Activated effector memory CD4-positive, alpha-beta T cell treated with anti-CD3 and anti-CD28 coated beads, Interleukin-2, amount 50 U/mL, for 16 hours (primary cell): ENCODE measurements at regions not wholly inside any gene's neighbourhood (a gene's known extent, or its start where the extent isn't known, plus 50 kb on each side); places are given as distances from the start of the nearest gene placed in this dataset.

Experiments
- DNase-seq: peaks from one replicate; pipeline ENCODE4 v3.0.0-alpha.2; 2020

DNA sequence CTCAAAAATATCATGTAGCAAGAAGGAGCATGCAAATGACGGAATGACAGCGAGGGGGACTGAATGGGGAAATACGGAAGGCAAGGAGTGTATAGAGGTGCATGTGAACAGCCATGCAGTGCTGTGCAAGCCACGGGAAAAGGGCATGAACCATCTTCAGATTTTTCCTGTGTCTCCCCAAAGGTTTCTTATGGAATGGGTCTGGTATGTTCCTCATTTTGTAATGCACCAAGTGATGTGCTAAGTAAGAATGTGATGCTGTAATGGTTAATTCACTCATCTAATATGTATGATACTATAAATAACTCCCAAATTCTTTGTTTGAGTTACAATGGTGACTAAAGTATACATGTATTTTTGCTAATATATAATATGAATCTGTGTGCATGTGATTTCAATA is 99.0 kb upstream of the DAB2 start:
- no peak for DNase-seq

GRCh38 chr5:39521940-39522590 is 97.3 kb upstream of the DAB2 start:
- DNase-seq = no peak

DNA sequence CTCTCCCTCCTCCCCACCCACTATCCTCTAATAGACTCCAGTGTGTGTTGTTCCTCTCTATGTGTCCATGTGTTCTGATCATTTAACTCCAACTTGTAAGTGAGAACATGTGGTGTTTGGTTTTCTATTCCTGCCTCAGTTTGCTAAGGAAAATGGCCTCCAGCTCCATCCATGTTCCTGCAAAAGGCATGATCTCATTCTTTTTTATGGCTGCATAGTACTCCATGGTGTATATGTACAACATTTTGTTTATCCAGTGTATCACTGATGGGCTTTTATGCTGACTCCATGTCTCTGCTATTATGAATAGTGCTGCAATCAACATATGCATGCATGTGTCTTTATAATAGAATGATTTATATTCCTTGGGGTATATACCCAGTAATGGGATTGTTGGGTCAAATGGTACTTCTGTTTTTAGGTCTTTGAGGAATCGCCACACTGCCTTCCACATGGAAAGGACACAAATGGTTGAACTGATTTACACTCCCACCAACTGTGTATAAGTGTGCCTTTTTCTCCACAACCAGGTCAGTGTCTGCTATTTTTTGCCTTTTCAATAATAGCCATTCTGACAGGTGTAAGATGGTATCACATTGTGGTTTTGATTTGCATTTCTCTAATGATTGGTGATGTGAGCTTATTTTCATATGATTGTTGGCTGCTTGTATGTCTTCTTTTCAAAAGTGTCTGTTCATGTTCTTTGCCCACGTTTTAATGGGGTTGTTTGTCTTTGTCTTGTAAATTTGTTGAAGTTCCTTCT is 96.5 kb upstream of the DAB2 start:
- DNase-seq = no peak

DNA sequence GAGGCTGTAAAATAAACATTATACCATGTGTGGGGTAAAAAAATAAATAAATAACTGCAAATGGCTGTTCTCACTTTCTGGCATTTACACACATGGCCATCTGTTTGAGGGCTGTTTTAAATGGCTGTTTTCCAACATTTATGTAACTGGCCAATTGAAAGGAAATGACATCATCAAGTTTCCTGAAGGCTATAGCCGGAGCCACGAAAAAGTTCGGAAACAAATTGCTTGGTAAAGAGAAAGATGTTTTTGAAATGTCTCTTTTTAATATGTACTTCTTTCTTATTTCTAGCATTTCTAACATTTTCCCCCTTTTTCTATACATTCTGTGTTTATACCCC is 95.4 kb upstream of the DAB2 start:
- DNase-seq = no peak

- no peak for DNase-seq
These were observed 94.9 kb upstream of the DAB2 start for GRCh38 chr5:39519566-39520231.

DNA sequence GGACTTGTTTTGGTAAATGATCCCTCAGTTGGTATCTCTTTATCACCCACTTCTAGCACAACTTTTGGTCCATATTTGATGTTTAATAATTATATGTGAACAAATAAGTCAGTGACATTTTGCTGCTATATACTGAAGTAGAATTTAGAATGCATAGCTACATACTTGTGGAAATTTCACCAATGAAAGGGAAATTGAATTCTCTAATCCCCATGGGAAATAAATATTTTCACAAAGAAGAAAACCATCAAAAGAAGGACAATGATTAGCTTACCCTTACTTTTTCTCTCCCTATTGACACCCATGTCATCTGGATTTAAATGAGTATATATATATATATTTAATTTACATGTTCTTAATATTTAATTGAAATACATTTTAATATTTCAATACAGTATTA is 94.3 kb upstream of the DAB2 start:
- no peak for DNase-seq

GRCh38 chr5:39518516-39518915 is 93.7 kb upstream of the DAB2 start:
- DNase-seq = no peak

- no peak for DNase-seq
These were observed 93.0 kb upstream of the DAB2 start for GRCh38 chr5:39517800-39518199.

- DNase-seq = no peak
These were observed 91.1 kb upstream of the DAB2 start for GRCh38 chr5:39515881-39516280.

- no peak for DNase-seq
These were observed 88.5 kb upstream of the DAB2 start for GRCh38 chr5:39513236-39513635.

GRCh38 chr5:39506211-39506610 is 81.4 kb upstream of the DAB2 start:
- DNase-seq = no peak

DNA sequence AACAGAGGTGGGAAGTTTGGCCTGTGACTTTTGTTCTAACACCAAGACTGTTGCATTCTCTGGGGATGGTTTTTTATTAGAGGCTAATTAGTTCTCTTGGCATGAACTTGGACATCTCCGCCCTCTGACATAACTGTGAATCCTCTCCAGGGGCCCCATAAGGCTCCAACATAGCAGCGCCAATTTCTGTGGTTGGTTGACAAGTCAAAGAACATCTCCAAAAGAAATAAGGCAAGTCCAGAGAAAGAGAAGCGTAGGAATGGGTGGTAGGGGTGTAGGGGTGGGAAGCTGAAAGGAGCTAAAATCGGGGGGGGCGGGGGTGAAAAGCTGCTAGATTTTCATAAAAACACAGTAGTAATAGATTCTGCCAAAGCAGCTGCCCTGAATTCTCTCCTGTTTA is 81.0 kb upstream of the DAB2 start:
- no peak for DNase-seq

DNA sequence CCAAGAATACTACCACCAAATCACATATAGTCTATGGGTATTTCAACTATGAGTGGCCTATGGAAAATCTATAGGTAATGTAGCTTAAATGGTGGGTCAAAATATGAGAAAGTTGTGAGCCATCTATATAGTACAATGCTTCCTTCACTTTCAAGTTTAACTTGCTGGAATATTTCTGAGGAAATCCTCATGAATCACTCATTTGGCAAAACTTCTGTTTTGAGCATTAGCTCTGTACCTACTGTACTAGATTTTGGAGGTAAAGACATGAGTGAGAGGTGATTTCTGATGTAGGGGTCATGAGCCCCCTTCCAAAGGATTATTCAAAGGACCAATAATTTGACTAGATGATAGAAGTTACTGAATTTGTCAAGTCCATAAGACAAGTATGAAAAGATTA is 80.6 kb upstream of the DAB2 start:
- no peak for DNase-seq

DNA sequence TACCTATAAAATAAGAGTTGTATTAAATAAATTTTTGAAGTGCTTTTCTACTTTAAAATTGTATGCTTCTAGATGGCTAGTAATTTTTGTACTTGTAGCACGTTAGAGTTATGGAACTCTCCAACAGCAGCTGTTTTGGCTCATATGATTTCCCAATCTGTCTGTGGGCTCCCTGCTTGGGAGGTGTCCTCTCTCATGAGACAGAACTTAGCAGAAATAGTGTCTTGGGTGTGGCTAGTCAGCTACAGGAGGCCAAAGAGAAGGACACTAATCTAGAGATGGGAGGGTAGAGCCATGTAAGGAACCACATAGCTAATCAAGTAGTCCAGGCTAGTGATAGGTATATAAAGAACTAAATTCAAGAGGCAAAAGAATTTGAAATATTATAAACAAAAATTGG is 78.4 kb upstream of the DAB2 start:
- no peak for DNase-seq

GRCh38 chr5:39502704-39503103 is 77.9 kb upstream of the DAB2 start:
- DNase-seq = no peak

DNA sequence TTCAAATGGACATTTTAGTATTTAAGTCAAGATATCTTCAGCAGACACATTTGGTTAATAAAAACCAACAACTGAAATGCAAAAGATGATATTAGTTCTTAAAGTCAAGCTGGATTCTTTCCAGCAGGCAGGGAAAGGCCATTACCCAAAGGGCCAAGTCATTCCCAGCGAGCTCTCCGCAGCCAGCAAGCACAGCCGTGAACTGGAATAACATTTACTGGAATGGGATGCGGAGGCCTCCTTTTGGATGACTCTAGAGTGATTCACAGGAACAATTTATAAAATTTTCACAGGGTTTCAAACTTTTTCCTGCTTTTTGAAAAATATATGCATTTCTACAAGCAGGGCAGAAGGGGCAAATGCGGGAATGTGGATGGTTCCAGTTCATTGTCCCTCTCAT is 76.6 kb upstream of the DAB2 start:
- no peak for DNase-seq

GRCh38 chr5:39500551-39501175 is 75.9 kb upstream of the DAB2 start:
- no peak for DNase-seq

- DNase-seq = no peak
These were observed 73.6 kb upstream of the DAB2 start for GRCh38 chr5:39498278-39498952.

DNA sequence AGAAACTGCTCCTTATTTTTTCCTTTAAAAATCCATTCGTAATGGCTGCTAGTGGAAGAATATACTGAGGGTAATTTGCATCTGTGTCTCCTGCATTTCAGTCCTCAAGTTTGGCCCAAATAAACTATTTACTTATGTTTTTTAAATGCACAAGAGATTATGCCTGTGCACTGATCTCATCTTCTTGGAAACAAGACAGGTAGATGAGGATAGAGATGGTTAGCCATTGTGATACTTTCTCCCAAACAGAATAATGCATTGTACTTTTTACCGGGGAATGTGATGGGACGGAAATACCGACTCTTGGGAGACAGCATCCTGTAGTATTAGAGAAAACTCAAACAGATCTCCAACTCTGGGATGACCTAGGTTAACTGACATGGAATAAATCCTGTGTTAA is 72.5 kb upstream of the DAB2 start:
- no peak for DNase-seq

GRCh38 chr5:39495227-39495626 is 70.4 kb upstream of the DAB2 start:
- DNase-seq = no peak

- no peak for DNase-seq
These were observed 69.8 kb upstream of the DAB2 start for GRCh38 chr5:39494534-39494933.

DNA sequence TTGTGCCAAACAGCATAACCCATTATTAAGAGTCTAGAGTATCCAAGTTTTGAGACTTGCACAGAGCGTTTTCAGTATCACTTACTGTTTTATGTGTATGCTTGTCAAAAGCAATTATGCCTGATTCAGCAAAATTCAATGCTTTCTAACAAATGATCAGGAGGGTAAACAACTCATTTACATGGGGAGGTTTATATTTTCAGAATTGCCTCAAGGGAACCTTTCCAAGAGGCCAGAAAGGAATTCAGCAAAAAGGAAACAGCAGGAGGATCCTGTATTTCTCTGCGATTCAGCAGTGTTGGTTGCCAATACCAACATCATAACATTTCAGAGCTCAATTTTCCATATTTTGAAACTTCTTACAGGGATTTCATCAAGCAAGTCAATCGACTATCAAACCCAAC is 69.3 kb upstream of the DAB2 start:
- DNase-seq = no peak

DNA sequence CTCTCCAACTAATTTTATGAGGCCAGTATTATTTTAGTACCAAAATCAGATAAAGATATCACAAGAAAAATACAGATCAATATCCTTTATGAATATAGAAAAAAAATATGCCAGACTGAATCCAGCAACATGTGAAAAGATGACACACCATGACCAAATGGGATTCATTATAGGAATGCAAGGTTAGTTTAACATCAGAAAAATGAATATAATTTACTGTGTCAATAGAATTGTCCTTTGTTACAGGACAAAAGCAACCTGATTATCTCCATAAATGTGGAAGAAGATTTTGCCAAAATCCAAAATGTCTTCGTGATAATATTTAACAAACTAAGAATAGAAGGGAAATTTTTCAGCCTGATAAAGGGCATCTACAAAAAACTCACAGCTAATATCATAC is 66.4 kb upstream of the DAB2 start:
- DNase-seq = no peak
